Endothelial cell of umbilical vein (primary cell): ENCODE measurements at regions not wholly inside any gene's neighbourhood (a gene's known extent, or its start where the extent isn't known, plus 50 kb on each side); places are given as distances from the start of the nearest gene placed in this dataset.

ENCODE experiments used
- BruUV-seq: library from RNA; stranded (reverse); fragments of 400-500 nt; replicated peaks from 2 replicates; lab custom pipeline; 2021; lab: Mats Ljungman, UMichigan
- CTCF ChIA-PET: fragments of 300-600, 350-600 bp; sonication (Branson Sonifier 250); formaldehyde crosslinking; loops from one replicate; lab custom pipeline; 2021; ENCODE audit warnings: antibody characterized with exemption, inconsistent platforms; lab: Charles Lee
- POLR2A ChIA-PET: fragments of 300-600, 350-600 bp; sonication (Branson Sonifier 250); formaldehyde crosslinking; loops from one replicate; lab custom pipeline; 2021; ENCODE audit warnings: antibody characterized with exemption, inconsistent platforms; lab: Charles Lee
- DNase-seq: peaks from one replicate; pipeline ENCODE4 v3.0.0-alpha.2; 2011; ENCODE audit warnings: low read depth, low spot score
- FAIRE-seq: peaks from 2 replicates; lab custom pipeline; 2011; peaks lifted over from hg19 to GRCh38; lab: Jason Lieb, UNC
- H2AFZ ChIP-seq: 2 replicates; pipeline ENCODE4 v1.6.0; 2012; ENCODE audit warnings: low read depth, low read length, control low read depth, inconsistent platforms
- H3K27ac ChIP-seq: 2 replicates; pipeline ENCODE4 v1.5.1; 2011; ENCODE audit warnings: low read depth, mild to moderate bottlenecking, control low read depth, low read length, moderate library complexity; ENCODE audit not compliant: insufficient read depth
- H3K27me3 ChIP-seq, 2 experiments: 2 replicates each; pipeline versions ENCODE4 v1.6.0 to v1.6.1; 2011; ENCODE audit warnings: low read length in 2 of 2, mixed read lengths in 1 of 2; ENCODE audit not compliant: control insufficient read depth in 2 of 2, insufficient read depth in 2 of 2
- H3K36me3 ChIP-seq, 2 experiments: 2 replicates in 1 of 2; 3 replicates in 1 of 2; pipeline ENCODE4 v1.5.1; 2011; ENCODE audit warnings: low read length in 2 of 2, mild to moderate bottlenecking in 1 of 2, moderate library complexity in 1 of 2; ENCODE audit not compliant: control insufficient read depth in 2 of 2, insufficient read depth in 2 of 2; ENCODE audit errors: extremely low read depth in 1 of 2
- H3K4me1 ChIP-seq: 3 replicates; pipeline ENCODE4 v1.5.1; 2011; ENCODE audit warnings: mild to moderate bottlenecking, low read length; ENCODE audit not compliant: control insufficient read depth, insufficient read depth; ENCODE audit errors: extremely low read depth
- H3K4me2 ChIP-seq: 2 replicates; pipeline ENCODE4 v1.6.1; 2011; ENCODE audit warnings: low read length, control low read depth, mixed read lengths; ENCODE audit not compliant: insufficient read depth
- H3K4me3 ChIP-seq, 3 experiments: fragments of 200-600 bp in 1 of 3; sonication (generic), shearing (Covaris generic) in 1 of 3; replicated peaks in 1 of 3; 2 replicates each; pipeline ENCODE4 v1.5.1; 2011 to 2016; ENCODE audit warnings: control low read depth in 3 of 3, low read length in 3 of 3, mild to moderate bottlenecking in 2 of 3, inconsistent platforms in 1 of 3, low read depth in 1 of 3, moderate library complexity in 1 of 3; ENCODE audit not compliant: insufficient read depth in 1 of 3
- H3K79me2 ChIP-seq: 2 replicates; pipeline ENCODE4 v1.6.0; 2012; ENCODE audit warnings: low read length, inconsistent platforms; ENCODE audit not compliant: control insufficient read depth, insufficient read depth
- H3K9ac ChIP-seq: replicated peaks from 2 replicates; pipeline ENCODE3; 2011; ENCODE audit warnings: low read length, control low read depth; ENCODE audit not compliant: insufficient read depth; ENCODE audit errors: extremely low read depth
- H3K9me1 ChIP-seq: replicated peaks from 3 replicates; pipeline ENCODE4 v1.6.0; 2011; ENCODE audit warnings: mild to moderate bottlenecking, low read length; ENCODE audit not compliant: control insufficient read depth, insufficient read depth; ENCODE audit errors: extremely low read depth
- H3K9me3 ChIP-seq: replicated peaks from 2 replicates; pipeline ENCODE4 v1.5.1; 2012; ENCODE audit warnings: low read length, inconsistent platforms; ENCODE audit not compliant: control insufficient read depth, insufficient read depth
- H4K20me1 ChIP-seq: replicated peaks from 2 replicates; pipeline ENCODE3; 2011; ENCODE audit warnings: mild to moderate bottlenecking, low read length; ENCODE audit not compliant: control insufficient read depth, insufficient read depth; ENCODE audit errors: extremely low read depth
- CTCF ChIP-seq, 2 donors: IDR thresholded peaks; 1 replicate in 1 of 2; 2 replicates in 1 of 2; pipeline ENCODE4 v1.5.1; 2011; ENCODE audit warnings: low read length in 2 of 2, mild to moderate bottlenecking in 2 of 2, moderate library complexity in 2 of 2, control low read depth in 1 of 2, inconsistent platforms in 1 of 2, low read depth in 1 of 2; ENCODE audit not compliant: insufficient read depth in 1 of 2; ENCODE audit errors: extremely low read depth in 1 of 2
- EZH2 ChIP-seq: IDR thresholded peaks from 2 replicates; pipeline ENCODE4 v1.6.1; 2012; ENCODE audit warnings: borderline replicate concordance, low read depth, mild to moderate bottlenecking, moderate library complexity, low read length, inconsistent platforms; ENCODE audit not compliant: severe bottlenecking
- FOS ChIP-seq: IDR thresholded peaks from 2 replicates; pipeline ENCODE4 v1.6.1; 2011; ENCODE audit warnings: mild to moderate bottlenecking, low read length, moderate library complexity, borderline replicate concordance; ENCODE audit not compliant: insufficient read depth
- GATA2 ChIP-seq: IDR thresholded peaks from 2 replicates; pipeline ENCODE4 v1.7.0; 2011; ENCODE audit warnings: low read depth, mild to moderate bottlenecking, moderate library complexity, mixed read lengths, low read length; ENCODE audit not compliant: insufficient read length, insufficient read depth
- JUN ChIP-seq: IDR thresholded peaks from 2 replicates; pipeline ENCODE4 v1.6.1; 2011; ENCODE audit warnings: borderline replicate concordance, low read depth; ENCODE audit not compliant: insufficient read length, insufficient read depth
- MAX ChIP-seq: IDR thresholded peaks from 2 replicates; pipeline ENCODE4 v1.6.1; 2011; ENCODE audit not compliant: insufficient read depth, insufficient read length
- MYC ChIP-seq: IDR thresholded peaks from one replicate; pipeline ENCODE4 v1.6.1; 2011; ENCODE audit warnings: mild to moderate bottlenecking, low read depth, low read length
- POLR2A ChIP-seq: IDR thresholded peaks from 2 replicates; pipeline ENCODE4 v1.6.1; 2012; ENCODE audit warnings: low read depth, mild to moderate bottlenecking, control low read depth, low read length
- POLR2AphosphoS5 ChIP-seq: IDR thresholded peaks from 2 replicates; pipeline ENCODE4 v1.6.1; 2012; ENCODE audit warnings: low read depth, mild to moderate bottlenecking, control low read depth, low read length, moderate library complexity; ENCODE audit not compliant: insufficient read depth
- dilution Hi-C: fragments of 300-500 bp; cut with MboI; formaldehyde crosslinking; loops from one replicate; pipeline ENCODE4 v1.15.0; 2019; ENCODE audit warnings: low sequenced_read_pairs; ENCODE audit not compliant: extremely low pct_ligation_motif_present
- intact Hi-C: fragments of 100-400 bp; cut with micrococcal nuclease; formaldehyde crosslinking; loops from one replicate; pipeline ENCODE4 v1.10.0; 2022

GRCh38 chrX:122441451-122441850 is 742.6 kb upstream of the GRIA3 start:
- Histone ChIP-seq H2AFZ (no peak overlapping the region), H3K9me3 (no peaks in the 10 kb centered on the region), H3K79me2 (no peaks in the 10 kb centered on the region), H3K27ac (no peak overlapping the region), H3K9ac (no peak overlapping the region), H3K4me3 (no peak overlapping the region), H4K20me1 (no peaks in the 10 kb centered on the region), H3K9me1 (no peaks in the 10 kb centered on the region), H3K4me1 (no peaks in the 10 kb centered on the region), H3K36me3 (no peaks in the 10 kb centered on the region), H3K27me3 (no peaks in the 10 kb centered on the region), H3K4me2 (no peak overlapping the region)
- POLR2A ChIA-PET: no interaction called here
- intact Hi-C loops (no loop called here), dilution Hi-C loops (no loop called here)
- no TSS peak for BruUV-seq
- TF ChIP-seq POLR2A: no peak
- TF ChIP-seq JUN: no peak
- TF ChIP-seq MYC: no peak
- no peak for TF ChIP-seq CTCF (IDR thresholded peaks at IDR 0.05; ENCODE audit: extremely low read depth in 1 of 2, insufficient read depth in 1 of 2, low read depth in 1 of 2, low read length in 2 of 2)
- TF ChIP-seq GATA2: no peak
- no peak for TF ChIP-seq POLR2AphosphoS5
- TF ChIP-seq MAX: no peak
- TF ChIP-seq FOS: no peak
- TF ChIP-seq EZH2: no peak
- DNase-seq (no peak), FAIRE-seq (no peak)
- CTCF ChIA-PET: no interaction called here
